ENCODE measurements at regions not wholly inside any gene's neighbourhood (a gene's known extent, or its start where the extent isn't known, plus 50 kb on each side); places are given as distances from the start of the nearest gene placed in this dataset.
"Not testable (repeated sequence)": the region's sequence is repeated elsewhere in the genome, so short reads cannot be mapped to it uniquely, and the experiment has no call there.

DNA sequence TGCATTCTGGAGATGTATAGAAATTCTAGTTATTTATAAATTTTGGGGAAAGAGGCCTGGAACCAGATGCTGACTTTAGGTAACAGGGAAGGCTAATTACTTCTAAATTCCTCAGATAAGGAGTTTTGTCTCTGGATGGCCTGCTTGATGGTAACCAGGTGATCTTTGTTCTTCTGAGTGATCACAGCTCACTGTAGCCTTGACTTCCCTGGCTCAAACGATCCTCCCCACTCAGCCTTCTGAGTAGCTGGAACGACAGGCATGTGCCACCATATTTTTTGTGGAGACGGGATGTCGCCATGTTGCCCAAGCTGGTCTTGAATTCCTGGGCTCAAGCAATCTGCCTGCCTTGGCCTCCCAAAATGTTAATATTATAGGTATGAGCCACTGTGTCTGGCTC lies 54.4 kb upstream of the MSH6 start:
- DNase-seq = no peak

DNA sequence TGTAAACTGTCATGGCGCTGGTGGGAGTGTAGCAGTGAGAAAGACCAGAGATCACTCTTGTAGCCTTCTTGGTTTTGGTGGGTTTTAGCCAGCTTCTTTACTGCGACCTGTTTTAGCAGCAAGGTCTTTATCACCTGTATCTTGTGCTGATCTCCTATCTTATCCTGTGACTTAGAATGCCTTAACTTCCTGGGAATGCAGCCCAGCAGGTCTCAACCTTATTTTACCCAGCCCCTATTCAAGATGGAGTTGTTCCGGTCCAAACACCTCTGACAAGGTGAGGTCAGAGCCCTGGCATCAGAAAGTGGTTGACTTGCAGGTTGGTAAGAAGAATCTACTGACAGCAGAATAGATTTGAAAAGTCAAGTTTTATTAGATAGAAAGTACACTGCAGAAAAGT lies 55.0 kb upstream of the MSH6 start:
- DNase-seq = no peak

DNA sequence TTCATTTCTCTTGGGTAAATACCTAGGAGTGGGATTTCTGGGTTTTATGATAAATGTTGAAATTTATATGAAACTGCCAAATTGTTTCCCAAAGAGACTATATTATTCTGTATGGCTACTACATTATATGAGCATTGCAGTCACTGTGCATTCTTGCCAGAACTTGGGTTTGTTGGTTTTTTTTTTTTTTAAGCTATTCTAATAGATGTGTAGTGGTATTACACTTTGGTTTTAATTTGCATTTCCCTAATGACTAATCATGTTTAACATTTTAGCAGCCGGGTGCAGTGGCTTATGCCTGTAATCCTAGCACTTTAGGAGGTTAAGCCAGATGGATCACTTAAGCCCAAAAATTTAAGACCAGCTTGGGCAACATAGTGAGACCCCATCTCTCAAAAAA lies 56.0 kb upstream of the MSH6 start:
- not testable (repeated sequence) for DNase-seq

DNA sequence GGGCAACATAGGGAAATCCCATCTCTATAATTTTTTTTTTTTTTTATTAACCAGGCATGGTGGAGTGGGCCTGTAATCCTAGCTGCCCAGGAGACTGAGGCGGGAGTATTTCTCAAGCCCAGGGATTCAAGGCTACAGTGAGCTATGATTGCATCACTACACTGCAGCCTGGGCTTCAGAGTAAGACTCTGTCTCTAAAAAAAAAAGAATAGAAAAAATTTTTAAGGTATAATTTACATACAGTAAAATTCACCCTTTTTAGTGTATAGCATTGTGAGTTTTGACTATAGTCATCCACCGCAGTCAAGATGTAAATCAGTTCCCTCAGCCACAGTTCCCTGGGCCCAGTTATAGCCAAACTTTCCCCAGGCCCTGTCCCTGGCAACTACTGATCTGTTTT lies 57.1 kb upstream of the MSH6 start:
- DNase-seq = no peak

DNA sequence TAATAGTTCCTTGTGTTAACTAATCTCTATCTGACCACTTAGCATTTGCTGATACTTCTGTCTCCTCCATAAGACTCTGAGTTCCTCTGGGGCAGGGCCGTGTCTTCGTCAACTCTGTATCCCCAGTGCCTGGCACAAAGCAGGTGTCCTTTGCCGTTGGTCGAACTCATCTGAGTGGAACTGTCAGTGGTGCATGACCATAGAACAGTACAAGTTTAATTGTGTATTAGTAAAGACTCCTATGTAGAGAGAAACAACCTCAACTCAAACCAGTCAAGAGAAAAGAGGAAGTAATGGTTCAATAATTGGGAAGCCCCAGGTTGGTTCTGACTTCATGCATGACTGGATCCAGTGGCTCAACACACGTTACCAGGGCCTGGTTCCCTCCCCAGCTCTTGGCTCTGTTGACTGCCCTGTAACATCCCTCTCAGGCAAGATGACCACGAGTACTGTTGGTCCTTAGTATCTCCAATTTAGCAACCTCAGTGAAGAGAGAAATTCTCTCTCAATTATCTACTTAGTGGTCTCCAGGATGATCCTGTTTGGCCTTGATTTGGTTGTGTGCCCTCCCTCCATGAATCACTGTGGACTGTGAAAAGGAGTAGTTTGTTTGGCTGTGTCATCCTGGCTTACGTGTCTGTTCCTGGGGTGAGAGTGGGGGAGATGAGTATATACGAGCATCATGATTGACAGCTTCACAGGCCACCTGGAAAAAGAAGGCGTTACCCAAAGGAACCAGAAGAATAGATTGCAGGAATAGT lies 58.5 kb upstream of the MSH6 start:
- no peak for DNase-seq

DNA sequence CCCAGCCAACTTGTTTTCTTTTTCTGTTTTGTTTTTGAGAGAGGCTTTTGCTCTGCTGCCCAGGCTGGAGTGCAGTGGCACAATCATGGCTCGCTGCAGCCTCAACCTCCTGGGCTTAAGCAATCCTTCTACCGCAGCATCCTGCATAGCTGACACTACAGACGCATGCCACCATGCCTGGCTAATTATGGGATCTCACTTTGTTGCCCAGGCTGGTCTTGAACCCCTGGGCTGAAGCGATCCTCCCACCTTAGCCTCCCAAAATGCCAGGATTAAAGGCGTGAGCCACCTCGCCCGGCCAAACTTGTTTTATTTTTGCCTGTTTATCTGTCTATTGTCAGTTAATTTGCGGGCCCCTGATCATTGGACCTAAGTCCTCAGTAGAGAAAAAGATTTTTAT lies 61.6 kb upstream of the MSH6 start:
- DNase-seq = no peak

DNA sequence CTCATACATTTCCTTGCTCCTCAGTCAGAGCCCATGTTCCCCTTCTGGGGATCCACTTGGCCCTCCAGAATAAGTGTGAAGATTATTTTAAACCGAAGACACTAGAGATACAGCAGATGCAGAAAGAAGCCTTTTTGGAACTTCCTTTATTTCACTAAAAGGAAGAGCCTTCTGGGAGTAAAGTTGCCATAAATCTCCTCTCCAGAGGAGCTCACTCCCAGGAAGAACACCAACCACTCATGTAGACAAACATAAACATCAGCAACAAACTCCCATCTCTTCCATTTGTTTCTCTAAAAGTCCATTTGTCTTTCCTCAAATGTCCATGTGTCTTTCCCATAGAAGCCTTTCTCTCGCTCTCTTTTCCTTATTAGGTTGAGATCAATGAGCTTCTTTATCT lies 62.4 kb upstream of the MSH6 start:
- no peak for DNase-seq

DNA sequence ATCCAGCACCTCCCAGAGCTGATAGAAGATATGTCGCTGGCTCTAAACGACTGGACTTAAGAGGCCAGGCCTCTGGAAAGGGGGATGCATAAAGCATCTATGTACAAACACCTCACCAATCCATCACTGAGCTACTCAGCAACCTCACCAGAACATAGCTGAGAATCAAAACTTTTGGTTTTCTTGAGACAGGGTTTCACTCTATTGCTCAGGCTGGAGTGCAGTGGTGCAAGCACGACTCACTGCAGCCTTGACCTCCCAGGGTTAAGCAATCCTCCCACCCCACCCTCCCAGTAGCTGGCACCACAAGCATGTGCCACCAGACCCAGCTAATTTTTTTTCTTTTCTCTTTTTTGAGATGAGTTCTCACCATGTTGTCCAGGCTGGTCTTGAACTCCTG lies 62.9 kb upstream of the MSH6 start:
- DNase-seq = no peak

DNA sequence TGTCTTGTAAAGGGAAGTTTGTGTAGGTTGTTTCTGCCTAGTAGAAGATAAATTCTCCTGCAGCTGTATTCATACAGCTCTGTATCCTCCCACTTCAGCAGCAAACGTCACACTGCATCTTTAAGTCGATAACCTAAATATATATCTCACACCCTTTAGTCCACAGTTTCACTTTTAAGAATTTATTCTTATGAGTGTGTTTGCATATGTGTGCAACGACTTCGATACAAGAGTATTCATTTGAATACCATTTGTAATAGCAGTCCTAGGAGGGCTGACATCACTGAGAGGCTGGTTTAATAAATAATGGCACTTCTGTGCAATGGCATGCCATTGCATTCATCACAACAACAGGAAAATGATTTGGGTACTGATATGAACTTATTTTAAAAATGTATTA lies 63.8 kb upstream of the MSH6 start:
- DNase-seq = no peak

DNA sequence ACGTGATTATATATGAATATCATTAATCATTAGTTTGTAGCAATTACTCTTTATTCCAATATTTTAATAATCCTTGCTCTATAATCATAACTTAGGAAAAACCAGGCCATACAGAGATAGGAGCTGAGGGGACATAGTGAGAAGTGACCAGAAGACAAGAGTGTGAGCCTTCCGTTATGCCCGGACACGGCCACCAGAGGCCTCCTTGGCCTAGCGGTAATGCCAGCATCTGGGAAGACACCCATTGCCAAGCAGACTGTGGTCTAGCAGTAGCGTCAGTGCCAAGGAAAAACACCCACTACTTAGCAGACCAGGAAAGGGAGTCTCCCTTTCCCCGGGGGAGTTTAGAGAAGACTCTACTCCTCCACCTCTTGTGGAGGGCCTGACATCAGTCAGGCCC lies 66.6 kb upstream of the MSH6 start:
- not testable (repeated sequence) for DNase-seq

DNA sequence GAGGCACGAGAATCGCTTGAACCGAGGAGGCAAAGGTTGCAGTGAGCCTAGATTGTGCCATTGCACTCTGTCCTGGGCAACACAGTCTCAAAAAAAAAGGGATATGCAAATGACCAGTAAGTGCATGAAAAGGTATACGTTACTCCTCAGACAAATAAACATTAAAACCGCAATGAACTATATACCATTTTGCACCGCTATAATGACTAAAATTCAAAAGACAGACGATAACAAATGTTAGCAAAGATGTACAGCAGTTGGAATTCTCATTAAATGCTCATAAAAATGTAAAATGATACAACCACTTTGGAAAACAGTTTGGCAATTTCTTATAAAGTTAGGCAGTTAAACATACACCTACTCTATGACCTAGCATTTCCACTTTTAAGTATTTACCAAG lies 67.4 kb upstream of the MSH6 start:
- no peak for DNase-seq

DNA sequence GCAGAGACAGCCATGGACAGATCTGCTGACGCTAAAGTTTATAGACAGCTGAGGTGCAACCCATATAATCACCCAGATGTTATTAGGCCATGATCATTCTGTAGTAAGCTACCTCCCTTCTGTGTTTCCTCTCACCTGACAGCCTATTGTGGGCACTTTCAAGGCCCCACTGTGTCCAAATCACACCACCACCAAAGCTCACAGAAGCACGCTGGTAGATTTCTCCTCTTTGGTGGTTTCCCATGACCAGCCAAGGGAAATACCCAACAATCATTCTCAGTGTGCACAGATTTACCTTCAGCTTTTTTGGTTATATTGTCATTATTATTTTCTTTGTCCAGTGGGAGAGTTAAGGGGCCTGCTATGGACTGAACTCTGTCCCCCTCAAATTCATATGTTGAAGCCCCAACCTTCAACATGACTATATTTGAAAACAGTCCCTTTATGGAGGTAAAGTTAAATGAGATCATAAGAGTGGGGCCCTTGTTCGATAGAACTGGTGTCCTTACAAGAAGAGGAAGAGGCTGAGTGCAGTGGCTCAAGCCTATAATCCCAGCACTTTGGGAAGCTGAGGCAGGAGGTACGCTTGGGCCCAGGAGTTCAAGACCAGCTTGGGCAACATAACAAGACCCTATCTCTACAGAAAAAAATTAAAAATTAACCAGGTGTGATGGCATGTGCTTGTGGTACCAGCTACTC lies 74.0 kb upstream of the MSH6 start:
- no peak for DNase-seq

DNA sequence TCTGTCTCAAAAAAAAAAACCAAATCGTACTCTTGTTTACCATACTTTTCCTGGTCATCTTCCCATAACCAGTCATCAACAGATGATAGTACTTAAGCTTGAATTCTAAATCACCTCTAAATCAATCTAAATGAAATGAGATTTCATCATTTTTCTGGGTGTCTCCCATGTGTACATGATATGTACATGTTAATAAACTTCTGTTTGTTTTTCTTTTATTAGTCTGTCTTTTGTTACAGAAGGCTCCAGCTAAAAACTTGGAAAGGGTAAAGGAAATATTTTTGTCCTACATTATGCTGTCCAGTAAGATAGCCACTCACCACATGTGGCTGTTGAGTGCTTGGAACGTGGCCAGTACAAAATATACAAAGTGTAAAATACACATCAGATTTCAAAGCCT lies 78.7 kb upstream of the MSH6 start:
- no peak for DNase-seq

DNA sequence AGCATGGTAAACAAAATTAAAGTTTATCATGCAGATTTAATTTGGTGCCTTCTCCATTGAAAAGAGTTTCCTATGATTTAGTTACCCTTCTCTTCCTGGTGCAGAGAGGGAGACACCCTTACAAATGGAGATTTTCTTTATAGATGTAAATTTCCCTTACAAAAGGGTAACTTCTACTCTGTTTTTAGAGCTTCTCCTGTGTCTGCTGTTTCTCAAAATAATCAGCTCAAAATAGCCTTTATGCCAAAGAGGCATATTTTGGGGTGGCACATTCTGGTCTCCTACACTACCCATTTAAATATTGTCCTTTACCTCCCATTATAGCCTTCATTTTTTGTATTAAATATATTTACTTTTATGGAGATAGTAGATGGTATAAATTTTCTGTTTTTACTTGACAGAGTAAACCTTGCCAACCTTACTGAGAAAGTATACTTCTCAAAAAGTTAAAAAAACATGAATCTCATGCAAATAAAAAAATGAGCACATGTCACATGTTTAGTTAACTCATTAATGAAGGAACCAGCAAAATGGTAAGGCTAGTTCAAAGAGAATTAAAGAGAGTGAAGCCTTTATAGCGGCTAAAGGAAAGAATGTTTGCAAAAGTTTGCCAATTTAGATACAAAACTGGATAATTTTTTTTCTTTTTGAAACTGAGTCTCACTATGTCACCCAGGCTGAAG lies 83.3 kb upstream of the MSH6 start:
- DNase-seq = no peak

DNA sequence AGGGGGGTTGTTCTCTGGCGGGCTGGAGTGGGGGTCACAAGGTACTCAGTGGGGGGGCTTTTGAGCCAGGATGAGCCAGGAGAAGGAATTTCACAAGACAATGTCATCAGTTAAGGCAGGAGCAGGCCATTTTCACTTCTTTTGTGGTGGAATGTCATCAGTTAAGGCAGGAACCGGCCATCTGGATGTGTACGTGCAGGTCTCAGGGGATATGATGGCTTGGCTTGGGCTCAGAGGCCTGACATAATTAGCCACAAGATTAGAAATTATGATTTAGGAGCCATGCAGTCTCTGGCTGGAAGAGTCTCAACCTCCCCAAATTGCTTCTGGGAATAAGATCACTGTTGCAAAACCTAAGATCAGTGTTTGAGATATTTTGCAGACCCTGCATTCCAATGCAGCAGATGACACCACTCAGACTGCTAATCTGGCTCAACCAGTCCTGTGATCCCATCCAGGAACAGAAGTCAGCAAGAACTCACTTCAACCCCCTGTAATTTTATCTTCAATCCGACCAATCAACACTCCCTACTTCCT lies 84.4 kb upstream of the MSH6 start:
- not testable (repeated sequence) for DNase-seq

DNA sequence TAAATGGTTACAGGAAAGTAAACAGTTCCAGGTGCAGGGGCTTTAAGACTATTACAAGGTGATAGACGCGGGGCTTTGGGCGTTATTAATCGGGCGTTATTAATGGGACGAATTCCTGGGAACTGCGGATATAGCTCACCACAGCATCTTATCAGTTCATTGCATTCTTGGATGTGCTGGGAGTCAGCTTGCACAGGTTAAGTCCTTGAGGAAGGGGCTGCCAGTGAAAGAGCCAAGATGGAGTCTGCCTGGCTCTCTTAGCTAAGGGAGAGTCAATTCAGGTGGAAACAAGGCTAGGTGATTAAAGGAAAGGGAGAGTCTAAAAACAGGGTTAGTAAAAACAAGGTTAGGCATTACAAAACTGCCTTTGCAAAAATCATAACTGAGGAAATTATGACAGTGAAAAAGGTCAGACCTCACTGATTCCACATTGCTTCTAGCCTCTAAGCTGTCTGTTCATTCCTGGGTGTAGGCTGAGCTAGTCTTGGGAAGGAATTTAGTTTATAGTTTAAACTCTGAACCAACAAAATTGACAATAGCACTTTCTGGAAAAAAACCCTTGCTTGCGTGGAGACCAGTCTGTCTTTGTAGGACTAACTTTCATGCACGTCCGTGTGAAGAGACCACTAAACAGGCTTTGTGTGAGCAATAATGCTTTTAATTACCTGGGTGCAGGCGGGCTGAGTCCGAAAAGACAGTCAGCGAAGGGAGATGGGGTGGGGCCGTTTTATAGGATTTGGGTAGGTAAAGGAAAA lies 85.1 kb upstream of the MSH6 start:
- not testable (repeated sequence) for DNase-seq

DNA sequence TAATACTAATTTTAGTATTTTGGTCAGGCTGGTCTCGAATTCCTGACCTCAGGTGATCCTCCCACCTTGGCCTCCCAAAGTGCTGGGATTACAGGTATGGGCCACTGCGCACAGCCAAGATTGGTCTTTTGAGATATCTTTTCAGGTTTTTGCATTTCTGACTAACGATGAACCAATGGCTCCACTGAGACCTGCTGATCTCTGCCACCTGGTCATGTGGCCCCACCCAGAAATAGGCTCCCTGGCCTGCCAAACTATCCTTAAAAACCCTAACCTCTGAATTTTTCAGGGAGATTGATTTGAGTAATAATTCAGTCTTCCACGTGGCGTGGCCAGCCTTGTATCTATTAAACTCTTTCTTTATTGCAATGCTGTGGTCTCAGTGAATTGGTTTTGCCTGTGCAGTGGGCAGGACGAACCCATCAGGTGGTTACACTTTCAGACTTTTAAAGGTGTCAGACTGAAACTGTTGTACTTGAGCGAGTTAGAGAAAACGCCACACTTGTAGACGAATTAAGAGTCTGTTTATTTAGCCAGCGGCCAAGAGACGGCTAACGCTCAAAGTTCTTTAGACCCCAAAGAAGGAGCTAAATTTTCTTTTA lies 85.8 kb upstream of the MSH6 start:
- DNase-seq = no peak

DNA sequence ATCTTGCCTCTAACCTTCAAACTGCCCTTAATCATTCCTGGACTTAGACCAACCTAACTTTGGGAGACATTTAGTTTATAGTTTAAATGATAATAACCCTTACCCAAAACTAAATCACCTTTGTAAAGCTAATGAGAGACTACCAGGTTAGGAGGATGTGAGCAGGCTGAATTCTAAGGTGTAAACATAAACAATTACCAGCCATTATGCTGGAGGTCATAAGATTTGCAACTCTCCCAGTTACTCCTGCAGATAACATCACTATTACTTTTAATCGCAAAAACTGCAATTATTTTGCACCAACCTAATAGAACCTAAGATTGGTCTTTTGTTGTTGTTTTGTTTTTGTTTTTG lies 86.5 kb upstream of the MSH6 start:
- no peak for DNase-seq

DNA sequence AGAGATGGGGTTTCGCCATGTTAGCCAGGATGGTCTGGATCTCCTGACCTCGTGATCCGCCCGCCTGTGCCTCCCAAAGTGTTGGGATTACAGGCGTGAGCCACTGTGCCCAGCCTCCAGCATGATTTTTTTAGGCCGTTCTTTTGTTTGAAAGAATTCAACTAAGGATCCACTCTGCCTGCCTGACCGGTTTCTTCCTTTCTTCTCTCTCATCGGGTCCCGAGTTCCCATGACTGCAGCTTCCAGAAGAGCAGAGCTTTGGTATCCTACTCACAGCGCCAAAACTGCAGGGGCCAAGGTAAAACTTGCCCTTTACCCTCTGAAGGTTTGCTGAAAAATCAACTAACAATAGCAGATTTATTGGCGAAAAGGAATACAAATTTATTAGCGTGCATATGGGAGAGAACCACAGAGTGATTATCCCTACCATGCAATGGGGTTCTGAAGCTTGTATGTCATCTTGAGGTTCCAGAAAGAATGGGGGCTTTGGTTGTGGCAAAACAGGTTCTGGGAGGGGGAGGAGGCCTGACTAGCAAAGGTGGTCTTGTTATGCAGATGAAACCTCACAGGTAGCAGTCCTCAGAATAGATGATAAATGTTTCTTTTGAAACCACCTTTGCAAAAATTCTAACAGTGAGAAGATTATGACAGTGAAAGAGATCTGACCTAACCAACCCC lies 87.0 kb upstream of the MSH6 start:
- DNase-seq = no peak

DNA sequence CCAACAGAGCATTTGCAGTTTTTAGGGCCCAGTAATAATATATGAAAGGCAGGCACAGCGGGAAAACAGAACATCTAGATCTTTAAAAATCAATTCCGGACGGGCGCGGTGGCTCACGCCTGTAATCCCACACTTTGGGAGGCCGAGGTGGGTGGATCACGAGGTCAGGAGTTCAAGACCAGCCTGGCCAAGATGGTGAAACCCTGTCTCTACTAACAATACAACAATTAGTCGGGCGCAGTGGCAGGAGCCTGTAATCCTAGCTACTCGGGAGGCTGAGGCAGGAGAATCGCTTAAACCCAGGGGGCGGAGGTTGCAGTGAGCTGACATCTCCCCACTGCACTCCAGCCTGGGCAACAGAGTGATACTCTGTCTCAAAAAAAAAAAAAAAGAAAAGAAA lies 88.5 kb upstream of the MSH6 start:
- DNase-seq = not testable (repeated sequence)

DNA sequence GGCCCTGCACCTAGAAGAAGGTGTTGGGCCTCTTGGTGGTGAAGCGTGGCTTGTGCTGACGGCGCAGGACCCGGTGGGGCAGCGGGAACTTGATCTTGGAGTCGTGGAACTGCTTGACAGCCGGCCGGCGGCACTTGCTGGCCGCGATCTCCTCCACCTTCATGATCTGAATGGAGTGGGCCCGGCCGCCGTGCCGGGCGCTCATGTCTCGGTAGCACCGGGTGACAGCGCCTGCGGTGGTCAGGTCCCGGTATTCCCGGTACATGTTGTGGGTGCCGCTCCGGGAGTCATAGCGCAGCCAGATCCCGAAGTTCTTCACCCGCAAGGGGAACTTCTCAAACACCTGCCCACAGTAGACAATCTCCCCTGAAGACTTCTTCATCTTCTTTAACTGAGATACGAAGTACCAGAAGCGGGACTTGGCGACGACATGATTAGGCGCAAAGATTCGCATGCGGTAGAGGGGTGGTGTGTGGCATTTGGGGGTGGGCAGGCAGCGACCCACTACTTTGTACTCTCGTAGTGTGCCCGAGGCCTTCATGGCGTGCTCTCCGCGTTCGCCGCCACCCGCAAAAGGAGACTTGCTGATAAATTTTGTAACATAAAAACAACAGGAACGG lies 92.1 kb upstream of the MSH6 start:
- DNase-seq = not testable (repeated sequence)

DNA sequence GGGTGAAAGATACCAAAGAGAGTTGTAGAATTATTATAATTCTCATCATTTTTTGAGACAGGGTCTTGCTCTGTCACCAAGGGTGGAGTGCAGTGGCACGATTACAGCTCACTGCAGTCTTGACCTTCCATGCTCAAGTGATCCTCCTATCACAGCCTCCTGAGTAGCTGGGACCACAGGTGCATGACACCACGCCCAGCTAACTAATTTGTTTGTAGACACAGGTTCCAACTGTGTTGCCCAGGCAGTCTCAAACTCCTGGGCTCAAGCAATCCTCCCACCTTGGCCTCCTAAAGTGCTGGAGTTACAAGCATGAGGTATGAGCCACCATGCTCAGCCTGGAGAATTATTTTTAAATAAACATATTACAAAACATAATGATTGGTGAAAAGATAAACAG lies 92.8 kb upstream of the MSH6 start:
- DNase-seq = no peak
